Heart left ventricle (tissue), 13 donors: ENCODE measurements at regions not wholly inside any gene's neighbourhood (a gene's known extent, or its start where the extent isn't known, plus 50 kb on each side); places are given as distances from the start of the nearest gene placed in this dataset.

ENCODE experiments used
- CTCF ChIP-seq, 12 donors: fragments of 200-600 bp; sonication (generic) in 4 of 12; IDR thresholded peaks; one replicate each; pipeline versions ENCODE4 v1.5.0 to v1.8.0; 2018 to 2022; ENCODE audit warnings: antibody characterized with exemption in 12 of 12, mild to moderate bottlenecking in 5 of 12
- POLR2A ChIP-seq, 2 donors: fragments of 450-650 bp; IDR thresholded peaks; one replicate each; pipeline ENCODE4 v1.6.1; 2017; ENCODE audit warnings: antibody characterized with exemption in 2 of 2, mild to moderate bottlenecking in 2 of 2, moderate library complexity in 2 of 2
- donor health status: ischemic (EF 13 %, LVEDD 7.1; RV severe dilation, severe dysfunction).
- donor health status: DM: no; HTN: yes; CAD: no.
- donor health status: DM: no; HTN: no; CAD: no.
- donor health status: ischemic (EF 25% LVEDD 6.9; RV normal size, moderate dysfunction).
- donor health status: ischemic (EF 25% LVEDD 5.7; RV mildly dilated, moderate dysfunction).
- donor health status: ischemic (EF 35%, LVEDD 5.7; RV mildly dilated, moderate dysfunction).
- donor health status: nonischemic (EF 11% LVEDD 7.7; RV severe dilation, severe dysfunction).
- donor health status: DM: yes; HTN: yes; CAD: no.
- donor health status: PGD.
- donor health status: ischemic (EF 29% LVEDD 5.4; RV normal size, mild dysfunction).
- donor health status: nonischemic (EF 23%, LVEDD 6.1; RV moderate dilation, normal function).

GRCh38 chr9:86531971-86532640 is 177.9 kb upstream of the TUT7 start:
- TF ChIP-seq CTCF (IDR thresholded peaks at IDR 0.05) (no peak), POLR2A (IDR thresholded peaks at IDR 0.05) (no peak)
